ENCODE measurements at regions not wholly inside any gene's neighbourhood (a gene's known extent, or its start where the extent isn't known, plus 50 kb on each side); places are given as distances from the start of the nearest gene placed in this dataset.

DNA sequence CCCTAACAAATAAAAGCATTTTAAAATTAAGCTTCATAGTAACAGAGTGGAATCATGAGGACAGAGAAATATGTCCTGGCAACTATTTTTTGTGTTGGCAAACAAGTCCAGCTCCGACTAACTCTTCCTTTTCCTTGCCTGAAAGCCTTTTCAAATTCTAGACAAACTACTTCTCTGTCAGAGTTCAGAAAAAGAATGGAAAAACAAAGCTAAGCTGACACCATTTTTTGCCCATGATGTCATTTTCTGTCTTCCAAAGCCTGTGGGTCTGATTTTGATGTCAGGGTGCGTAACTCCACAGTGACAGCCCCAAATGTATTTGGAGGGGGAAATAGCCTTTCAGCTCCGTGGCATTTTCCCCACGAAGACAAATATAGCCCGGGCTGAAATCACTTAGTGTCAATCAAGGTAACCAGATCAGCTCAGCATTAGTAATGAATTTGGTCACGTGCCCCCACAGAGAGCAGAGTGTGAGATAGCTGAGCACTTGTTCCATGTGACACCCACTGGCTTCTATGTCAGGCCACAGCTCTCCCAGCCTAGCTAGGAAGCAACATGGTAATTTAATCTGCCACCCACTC lies 233.0 kb upstream of the SIX2 start:
- TF ChIP-seq, protein P1, sequence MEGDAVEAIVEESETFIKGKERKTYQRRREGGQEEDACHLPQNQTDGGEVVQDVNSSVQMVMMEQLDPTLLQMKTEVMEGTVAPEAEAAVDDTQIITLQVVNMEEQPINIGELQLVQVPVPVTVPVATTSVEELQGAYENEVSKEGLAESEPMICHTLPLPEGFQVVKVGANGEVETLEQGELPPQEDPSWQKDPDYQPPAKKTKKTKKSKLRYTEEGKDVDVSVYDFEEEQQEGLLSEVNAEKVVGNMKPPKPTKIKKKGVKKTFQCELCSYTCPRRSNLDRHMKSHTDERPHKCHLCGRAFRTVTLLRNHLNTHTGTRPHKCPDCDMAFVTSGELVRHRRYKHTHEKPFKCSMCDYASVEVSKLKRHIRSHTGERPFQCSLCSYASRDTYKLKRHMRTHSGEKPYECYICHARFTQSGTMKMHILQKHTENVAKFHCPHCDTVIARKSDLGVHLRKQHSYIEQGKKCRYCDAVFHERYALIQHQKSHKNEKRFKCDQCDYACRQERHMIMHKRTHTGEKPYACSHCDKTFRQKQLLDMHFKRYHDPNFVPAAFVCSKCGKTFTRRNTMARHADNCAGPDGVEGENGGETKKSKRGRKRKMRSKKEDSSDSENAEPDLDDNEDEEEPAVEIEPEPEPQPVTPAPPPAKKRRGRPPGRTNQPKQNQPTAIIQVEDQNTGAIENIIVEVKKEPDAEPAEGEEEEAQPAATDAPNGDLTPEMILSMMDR (IDR thresholded peaks at IDR 0.05; ENCODE audit: low read length), result no peak
- TF ChIP-seq EZH2 (optimal IDR thresholded peaks at IDR 0.05; ENCODE audit: low read depth, low read length) (no peak), EZH2phosphoT487 (IDR thresholded peaks at IDR 0.05; ENCODE audit: low read length) (no peak)
